ENCODE measurements at regions not wholly inside any gene's neighbourhood (a gene's known extent, or its start where the extent isn't known, plus 50 kb on each side); places are given as distances from the start of the nearest gene placed in this dataset.

- H3K27me3 ChIP-seq (replicated peaks in 1 of 4; ENCODE audit: control insufficient read depth in 3 of 4, extremely low read depth in 1 of 4, insufficient read depth in 3 of 4, low read length in 3 of 4) = no peaks in the 10 kb centered on the region
- no peak overlapping the region for H3K14ac ChIP-seq (ENCODE audit: insufficient read length)
- no peak overlapping the region for H3K9ac ChIP-seq (replicated peaks in 1 of 4; ENCODE audit: extremely low read depth in 1 of 4, low read depth in 3 of 4, low read length in 3 of 4)
- no peaks in the 10 kb centered on the region for H4K20me1 ChIP-seq (replicated peaks in 1 of 2; ENCODE audit: control insufficient read depth in 1 of 2, insufficient read depth in 2 of 2, low read length in 2 of 2)
- no peak overlapping the region for H3K18ac ChIP-seq (ENCODE audit: extremely low read depth, low read length)
- H2BK20ac ChIP-seq (ENCODE audit: low read length) = no peak overlapping the region
- ChIA-PET CTCF (ENCODE audit: partially characterized antibody) (interaction anchor here (0.9 to 2.1 kb wide), 3 partner anchors 13 to 16 kb away, joined by 3 to 9 read pairs (median 4); no protein-coding TSS in a partner anchor), POLR2A (ENCODE audit: partially characterized antibody) (no interaction called here)
- no peak overlapping the region for H2AFZ ChIP-seq (ENCODE audit: low read length)
- no peaks in the 10 kb centered on the region for H3K4me1 ChIP-seq (replicated peaks in 1 of 4; ENCODE audit: control insufficient read depth in 3 of 4, insufficient read depth in 4 of 4, low read length in 3 of 4)
- WGBS, 2 experiments (ENCODE audit: extremely low coverage in 1 of 2, insufficient coverage in 1 of 2, insufficient read length in 1 of 2, insufficient replicate concordance in 2 of 2, low coverage in 1 of 2, low lambda C conversion rate in 2 of 2, missing lambda C conversion rate in 1 of 2) = 91% methylated on average over 1 of the region's 1 CpG; no CpG with 5 or more reads in 1 of the 2 experiments
- H3K36me3 ChIP-seq (ENCODE audit: control insufficient read depth in 2 of 4, insufficient read depth in 4 of 4, low read length in 3 of 4) = no peaks in the 10 kb centered on the region
- no peak overlapping the region for H3K4me2 ChIP-seq (ENCODE audit: insufficient read depth in 1 of 2, low read depth in 2 of 2, low read length in 2 of 2)
- no peak overlapping the region for H3K56ac ChIP-seq (replicated peaks; ENCODE audit: insufficient read length, low read depth, low read length)
- no peaks in the 10 kb centered on the region for H3K79me1 ChIP-seq (ENCODE audit: low read depth, low read length)
- no peaks in the 10 kb centered on the region; the same call in 1 of the 2 replicates for H3K23me2 ChIP-seq (ENCODE audit: low read depth, low read length)
- H3K4ac ChIP-seq (replicated peaks; ENCODE audit: insufficient read length, low read depth, low read length) = no peak overlapping the region
- no peak overlapping the region for H3K27ac ChIP-seq (ENCODE audit: low read depth, low read length)
- no peak for FAIRE-seq
- no peak overlapping the region for H2BK5ac ChIP-seq (ENCODE audit: low read depth, low read length)
- no peaks in the 10 kb centered on the region for H3K79me2 ChIP-seq (ENCODE audit: control insufficient read depth in 1 of 2, insufficient read depth in 2 of 2, low read length in 2 of 2)
- no peak overlapping the region for H4K8ac ChIP-seq (ENCODE audit: extremely low read depth, insufficient read depth, low read length)
- TF ChIP-seq ASH2L (IDR thresholded peaks at IDR 0.05; ENCODE audit: low read length) = no peak
- DNase-seq (ENCODE audit: low read depth in 1 of 2, low spot score in 2 of 2) = no peak
- no peak overlapping the region for H3K23ac ChIP-seq (ENCODE audit: insufficient read length)
- H2BK120ac ChIP-seq (replicated peaks; ENCODE audit: low read depth, low read length) = no peak overlapping the region
- H2AK5ac ChIP-seq (ENCODE audit: low read depth, low read length) = no peak overlapping the region
- H4K91ac ChIP-seq (replicated peaks; ENCODE audit: insufficient read length, low read length) = no peak overlapping the region
- no peaks in the 10 kb centered on the region for H3K9me3 ChIP-seq (ENCODE audit: insufficient read depth in 2 of 2, low read depth in 1 of 2, low read length in 1 of 2)
- H4K5ac ChIP-seq (ENCODE audit: insufficient read length, low read depth, low read length) = no peak overlapping the region
- H2BK15ac ChIP-seq (ENCODE audit: low read length) = no peak overlapping the region
- no peak overlapping the region for H3K4me3 ChIP-seq (ENCODE audit: extremely low read depth in 1 of 4, insufficient read depth in 2 of 4, low read depth in 3 of 4, low read length in 4 of 4)
- no peak overlapping the region for H2BK12ac ChIP-seq (ENCODE audit: low read depth, low read length)
Observed at GRCh38 chr4:13733817-13734216, 106.3 kb upstream of the BOD1L1 start.

All from H1 (cell line).